C4-2B (cell line): ENCODE measurements at regions not wholly inside any gene's neighbourhood (a gene's known extent, or its start where the extent isn't known, plus 50 kb on each side); places are given as distances from the start of the nearest gene placed in this dataset.

ENCODE experiments used
- ZFX ChIP-seq: fragments of 450-650 bp; IDR thresholded peaks from 2 replicates; pipeline ENCODE4 v1.6.1; 2017
- TF ChIP-seq, protein P1 (sequence below): fragments of 450-650 bp; conservative IDR thresholded peaks from 2 replicates; pipeline ENCODE4 v1.5.1; 2017; ENCODE audit warnings: mild to moderate bottlenecking

DNA sequence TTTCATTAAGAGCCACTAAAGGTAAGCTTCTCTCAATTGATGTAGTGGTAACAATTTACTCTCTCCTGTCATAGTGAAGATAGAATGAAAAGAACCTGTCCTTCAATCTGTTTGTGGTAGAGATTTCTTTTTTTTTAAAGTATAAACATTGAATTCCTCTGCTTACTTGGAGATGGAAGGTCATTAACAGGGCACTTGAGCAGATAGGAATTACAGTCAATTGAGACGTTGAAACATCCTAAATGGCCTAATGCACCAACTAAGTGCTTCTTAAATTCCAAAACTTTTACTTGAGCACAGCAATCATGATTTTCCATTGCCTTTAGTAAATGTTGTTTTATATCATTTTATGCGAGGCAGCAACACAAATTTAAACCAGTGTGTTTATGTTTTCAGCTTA, 241.4 kb downstream of the FOXG1 start:
- TF ChIP-seq, protein P1, sequence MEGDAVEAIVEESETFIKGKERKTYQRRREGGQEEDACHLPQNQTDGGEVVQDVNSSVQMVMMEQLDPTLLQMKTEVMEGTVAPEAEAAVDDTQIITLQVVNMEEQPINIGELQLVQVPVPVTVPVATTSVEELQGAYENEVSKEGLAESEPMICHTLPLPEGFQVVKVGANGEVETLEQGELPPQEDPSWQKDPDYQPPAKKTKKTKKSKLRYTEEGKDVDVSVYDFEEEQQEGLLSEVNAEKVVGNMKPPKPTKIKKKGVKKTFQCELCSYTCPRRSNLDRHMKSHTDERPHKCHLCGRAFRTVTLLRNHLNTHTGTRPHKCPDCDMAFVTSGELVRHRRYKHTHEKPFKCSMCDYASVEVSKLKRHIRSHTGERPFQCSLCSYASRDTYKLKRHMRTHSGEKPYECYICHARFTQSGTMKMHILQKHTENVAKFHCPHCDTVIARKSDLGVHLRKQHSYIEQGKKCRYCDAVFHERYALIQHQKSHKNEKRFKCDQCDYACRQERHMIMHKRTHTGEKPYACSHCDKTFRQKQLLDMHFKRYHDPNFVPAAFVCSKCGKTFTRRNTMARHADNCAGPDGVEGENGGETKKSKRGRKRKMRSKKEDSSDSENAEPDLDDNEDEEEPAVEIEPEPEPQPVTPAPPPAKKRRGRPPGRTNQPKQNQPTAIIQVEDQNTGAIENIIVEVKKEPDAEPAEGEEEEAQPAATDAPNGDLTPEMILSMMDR = no peak
- no peak for TF ChIP-seq ZFX
